Heart right ventricle (tissue), 16 donors: ENCODE measurements at regions not wholly inside any gene's neighbourhood (a gene's known extent, or its start where the extent isn't known, plus 50 kb on each side); places are given as distances from the start of the nearest gene placed in this dataset.

Experiments used
- ATAC-seq, 8 donors: fragments of 200-7000 bp; cut with Tn5 transposase; one replicate each; pipeline ENCODE4 v1.9.1; 2020; ENCODE audit warnings: mild to moderate bottlenecking in 8 of 8, moderate library complexity in 8 of 8, moderate number of reproducible peaks in 1 of 8
- DNase-seq, 2 donors: peaks; one replicate each; pipeline ENCODE4 v3.0.0-alpha.2; 2020
- H3K27ac ChIP-seq, 10 donors: fragments of 200-600 bp; sonication (generic) in 2 of 10; one replicate each; pipeline versions ENCODE4 v1.5.0 to v1.8.0; 2020 to 2022; ENCODE audit warnings: mild to moderate bottlenecking in 3 of 10
- H3K27me3 ChIP-seq, 7 donors: fragments of 200-600 bp; one replicate each; pipeline ENCODE4 v1.8.0; 2021 to 2022; ENCODE audit warnings: mild to moderate bottlenecking in 2 of 7
- H3K36me3 ChIP-seq, 9 donors: fragments of 200-600 bp; sonication (generic) in 1 of 9; one replicate each; pipeline versions ENCODE4 v1.5.0 to v1.8.0; 2020 to 2022; ENCODE audit warnings: mild to moderate bottlenecking in 2 of 9
- H3K4me1 ChIP-seq, 9 donors: fragments of 200-600 bp; sonication (generic) in 1 of 9; one replicate each; pipeline versions ENCODE4 v1.5.0 to v1.8.0; 2020 to 2022; ENCODE audit warnings: mild to moderate bottlenecking in 4 of 9
- H3K4me3 ChIP-seq, 10 donors: fragments of 200-600 bp; sonication (generic) in 2 of 10; one replicate each; pipeline versions ENCODE4 v1.5.0 to v1.8.0; 2020 to 2022; ENCODE audit warnings: mild to moderate bottlenecking in 7 of 10, moderate library complexity in 2 of 10
- H3K9me3 ChIP-seq, 11 donors: fragments of 200-600 bp in 10 of 11; sonication (generic) in 2 of 11; one replicate each; pipeline versions ENCODE4 v1.5.0 to v1.8.0; 2013 to 2022; ENCODE audit warnings: mild to moderate bottlenecking in 2 of 11, control low read depth in 1 of 11, moderate library complexity in 1 of 11
- CTCF ChIP-seq, 9 donors: fragments of 200-600 bp; sonication (generic) in 2 of 9; IDR thresholded peaks; one replicate each; pipeline versions ENCODE4 v1.5.0 to v1.8.0; 2021 to 2022; ENCODE audit warnings: antibody characterized with exemption in 9 of 9, mild to moderate bottlenecking in 5 of 9, moderate library complexity in 1 of 9
- WGBS, 2 donors: extraction: QIAGEN DNeasy Blood & Tissue Kit; methylation state at CpG; one replicate each; pipeline ENCODE4 v1.1.7; 2013; ENCODE audit warnings: inconsistent platforms in 1 of 2; 5-methylcytosine and 5-hydroxymethylcytosine counted together
- intact Hi-C, 10 donors: fragments of 100-400 bp; cut with DNase I; formaldehyde crosslinking; loops; one replicate each; pipeline versions ENCODE4 v1.11.1 to v1.14.2; 2022
- donor health status: Arrhythmogenic right ventricular cardiomyopathy.
- donor health status: ischemic (EF 13 %, LVEDD 7.1; RV severe dilation, severe dysfunction).
- donor health status: healthy with polysubstance abuse.
- donor health status: DM: no; HTN: yes; CAD: no.
- donor health status: DM: no; HTN: no; CAD: no.
- donor health status: ischemic (EF 25% LVEDD 6.9; RV normal size, moderate dysfunction).
- donor health status: ischemic (EF 25% LVEDD 5.7; RV mildly dilated, moderate dysfunction).
- donor health status: healthy.
- donor health status: DM: yes; HTN: yes; CAD: no.
- donor health status: Ischemic cardiomyopathy.
- donor health status: ischemic (EF 35%, LVEDD 5.7; RV mildly dilated, moderate dysfunction).
- donor health status: nonischemic (EF 11% LVEDD 7.7; RV severe dilation, severe dysfunction).
- donor health status: DM: yes; HTN: yes; CAD: no.
- donor health status: PGD.
- donor health status: ischemic (EF 29% LVEDD 5.4; RV normal size, mild dysfunction).
- donor health status: nonischemic (EF 23%, LVEDD 6.1; RV moderate dilation, normal function).

DNA sequence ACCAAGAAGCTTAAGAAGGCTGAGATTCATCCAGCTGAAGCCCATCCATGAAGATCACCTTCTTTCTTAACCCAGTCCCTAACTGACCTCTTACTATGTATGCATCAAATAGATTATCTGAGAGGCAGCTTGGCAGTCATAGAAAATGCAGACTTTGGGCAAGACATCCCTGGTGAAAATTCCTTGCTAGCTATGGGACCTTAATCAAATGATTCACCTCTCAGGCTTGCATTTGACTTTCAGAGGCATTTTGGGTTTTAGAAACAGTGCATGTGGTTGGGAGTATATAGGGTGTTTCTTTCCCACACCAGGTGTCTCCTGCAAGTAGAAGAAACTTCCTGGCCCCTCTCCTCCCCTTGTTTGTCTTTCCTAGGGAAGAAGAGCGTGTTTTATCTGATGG lies 188.5 kb upstream of the ISX start:
- no peak for TF ChIP-seq CTCF (IDR thresholded peaks at IDR 0.05)
- Histone ChIP-seq H3K9me3 (no peaks in the 10 kb centered on the region), H3K27me3 (peaks cover 0 to 23% (median 3%) of the 10 kb centered on the region in 7 donors), H3K4me1 (no peaks in the 10 kb centered on the region), H3K36me3 (no peaks in the 10 kb centered on the region), H3K27ac (no peak overlapping the region), H3K4me3 (no peak overlapping the region)
- intact Hi-C loops = loop anchor here in 1 of 10 donors (10.0 kb wide), 1 partner anchor 63 kb away; no protein-coding TSS in a partner anchor
- no peak for ATAC-seq
- WGBS, 2 donors = 67 to 84% methylated on average over 1 of the region's 1 CpG
- DNase-seq = no peak

GRCh38 chr22:34878171-34878570 lies 187.8 kb upstream of the ISX start:
- Histone ChIP-seq H3K4me3 (no peak overlapping the region), H3K4me1 (no peaks in the 10 kb centered on the region), H3K27ac (no peak overlapping the region), H3K27me3 (peaks cover 0 to 23% (median 3%) of the 10 kb centered on the region in 7 donors), H3K9me3 (no peaks in the 10 kb centered on the region), H3K36me3 (no peaks in the 10 kb centered on the region)
- intact Hi-C loops = loop anchor here in 1 of 10 donors (10.0 kb wide), 1 partner anchor 63 kb away; no protein-coding TSS in a partner anchor
- no peak for DNase-seq
- TF ChIP-seq CTCF (IDR thresholded peaks at IDR 0.05) = no peak
- ATAC-seq = no peak

- TF ChIP-seq CTCF (IDR thresholded peaks at IDR 0.05) = no peak
- no peak for DNase-seq
- no peak overlapping the region for H3K4me3 ChIP-seq
- peaks cover 0 to 23% (median 3%) of the 10 kb centered on the region in 7 donors for H3K27me3 ChIP-seq
- no peaks in the 10 kb centered on the region for H3K4me1 ChIP-seq
- ATAC-seq = no peak
- no peak overlapping the region for H3K27ac ChIP-seq
- no peaks in the 10 kb centered on the region for H3K36me3 ChIP-seq
- intact Hi-C loops = loop anchor here in 1 of 10 donors (10.0 kb wide), 1 partner anchor 64 kb away; no protein-coding TSS in a partner anchor
- H3K9me3 ChIP-seq = no peaks in the 10 kb centered on the region
- WGBS, 2 donors = 71 to 84% methylated on average over 3 of the region's 3 CpGs
Measured at GRCh38 chr22:34879001-34879400, 187.0 kb upstream of the ISX start.

GRCh38 chr22:34880662-34881061 lies 185.3 kb upstream of the ISX start:
- intact Hi-C loops = no loop called here
- H3K4me1 ChIP-seq = no peaks in the 10 kb centered on the region
- H3K9me3 ChIP-seq = no peaks in the 10 kb centered on the region
- ATAC-seq (no peak), DNase-seq (no peak)
- H3K27me3 ChIP-seq = peaks cover 0 to 11% (median 0%) of the 10 kb centered on the region in 7 donors
- no peak overlapping the region for H3K27ac ChIP-seq
- no peak overlapping the region for H3K4me3 ChIP-seq
- no peak for TF ChIP-seq CTCF (IDR thresholded peaks at IDR 0.05)
- H3K36me3 ChIP-seq = no peaks in the 10 kb centered on the region
- WGBS, 2 donors = 57 to 61% methylated on average over 1 of the region's 1 CpG
